ENCODE measurements at regions not wholly inside any gene's neighbourhood (a gene's known extent, or its start where the extent isn't known, plus 50 kb on each side); places are given as distances from the start of the nearest gene placed in this dataset.

DNA sequence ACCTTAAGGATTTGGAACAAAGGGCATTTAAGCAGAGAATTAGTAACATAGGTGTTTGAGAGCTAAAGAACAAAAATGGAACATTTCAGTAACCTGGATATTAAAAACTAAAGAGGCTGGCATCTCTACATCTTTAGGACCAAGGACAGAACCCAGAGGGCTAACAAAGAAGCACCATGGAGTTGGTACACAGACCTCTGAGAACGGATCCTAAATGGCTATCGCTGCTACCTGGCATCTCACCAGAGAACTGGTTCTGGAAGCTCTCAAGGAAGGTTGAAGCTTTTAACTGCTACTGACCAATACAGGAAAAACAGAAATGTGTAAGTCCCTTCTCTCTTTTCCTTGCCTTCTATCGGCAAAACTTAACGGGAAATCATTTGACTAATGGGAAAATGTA, 118.4 kb upstream of the TLL1 start:
- no peak for TF ChIP-seq CTCF (IDR thresholded peaks at IDR 0.05)
- no peak for TF ChIP-seq POLR2A (IDR thresholded peaks at IDR 0.05)

Data from lower leg skin (tissue), 3 donors.